K562 (cell line): ENCODE measurements at regions not wholly inside any gene's neighbourhood (a gene's known extent, or its start where the extent isn't known, plus 50 kb on each side); places are given as distances from the start of the nearest gene placed in this dataset.

Source experiments
- CEBPZ ChIP-seq: fragments of 150-350 bp; IDR thresholded peaks from 2 replicates; pipeline ENCODE4 v1.6.1; 2014; ENCODE audit warnings: low read depth, mild to moderate bottlenecking, low read length, borderline replicate concordance
- CTCF ChIP-seq, 3 experiments: IDR thresholded peaks in 2 of 3; conservative IDR thresholded peaks in 1 of 3; 2 replicates each; pipeline ENCODE4 v1.5.1; 2011 to 2012; ENCODE audit warnings: low read length in 3 of 3, mild to moderate bottlenecking in 3 of 3, control low read depth in 2 of 3, improper control_type of control experiment in 1 of 3, inconsistent platforms in 1 of 3, low read depth in 1 of 3, mixed read lengths in 1 of 3, moderate library complexity in 1 of 3; ENCODE audit not compliant: insufficient read depth in 2 of 3
- GATAD2B ChIP-seq: fragments of 450-650 bp; IDR thresholded peaks from 2 replicates; pipeline ENCODE4 v1.6.1; 2017; ENCODE audit warnings: mild to moderate bottlenecking, borderline replicate concordance
- GTF2B ChIP-seq: IDR thresholded peaks from 2 replicates; pipeline ENCODE4 v1.6.1; 2011; ENCODE audit not compliant: insufficient read length; ENCODE audit errors: extremely low read depth
- HINFP ChIP-seq: fragments of 450-650 bp; conservative IDR thresholded peaks from 2 replicates; pipeline ENCODE4 v1.6.1; 2016; ENCODE audit warnings: missing genetic modification characterization, low read depth, mild to moderate bottlenecking, control low read depth, missing compliant biosample characterization
- HOXB6 ChIP-seq: fragments of 250-450 bp; sonication (Bioruptor Pico); IDR thresholded peaks from 2 replicates; pipeline ENCODE4 v1.5.1; 2022; ENCODE audit warnings: mild to moderate bottlenecking, borderline replicate concordance
- JUND ChIP-seq, 2 experiments: IDR thresholded peaks; 2 replicates in 1 of 2; 3 replicates in 1 of 2; pipeline ENCODE4 v1.6.1; 2011; ENCODE audit warnings: borderline replicate concordance in 2 of 2, low read depth in 2 of 2, low read length in 2 of 2, improper control_type of control experiment in 1 of 2, missing biosample characterization in 1 of 2, missing genetic modification characterization in 1 of 2, missing genetic modification reagents in 1 of 2
- POLR2AphosphoS5 ChIP-seq: IDR thresholded peaks from 2 replicates; pipeline ENCODE4 v1.6.1; 2011; ENCODE audit warnings: mild to moderate bottlenecking, low read depth, low read length, moderate library complexity; ENCODE audit not compliant: control insufficient read depth, insufficient read depth
- PYGO2 ChIP-seq: fragments of 450-650 bp; IDR thresholded peaks from 2 replicates; pipeline ENCODE4 v1.6.1; 2016; ENCODE audit warnings: mild to moderate bottlenecking, missing genetic modification characterization, moderate library complexity, missing compliant biosample characterization
- RAD21 ChIP-seq, 2 experiments: fragments of 250-450 bp in 1 of 2; fragments of 450-650 bp in 1 of 2; sonication (Bioruptor Pico) in 1 of 2; formaldehyde crosslinking in 1 of 2; IDR thresholded peaks in 1 of 2; conservative IDR thresholded peaks in 1 of 2; 2 replicates each; pipeline versions ENCODE4 v1.4.0 to v1.8.0; 2020 to 2022; ENCODE audit warnings: mild to moderate bottlenecking in 2 of 2, moderate library complexity in 1 of 2
- RBM14 ChIP-seq: fragments of 200-400 bp; formaldehyde crosslinking; IDR thresholded peaks from 2 replicates; pipeline ENCODE4 v1.6.1; 2018; ENCODE audit warnings: low read depth, mild to moderate bottlenecking, low read length, moderate library complexity, borderline replicate concordance; ENCODE audit not compliant: insufficient read depth
- SMARCC2 ChIP-seq: fragments of 450-650 bp; IDR thresholded peaks from 2 replicates; pipeline ENCODE4 v1.6.1; 2017; ENCODE audit warnings: antibody characterized with exemption, moderate library complexity, mild to moderate bottlenecking, low read depth
- TFAM ChIP-seq: fragments of 250-450 bp; sonication (Bioruptor Pico); conservative IDR thresholded peaks from 2 replicates; pipeline ENCODE4 v1.5.0; 2021; ENCODE audit warnings: mild to moderate bottlenecking, moderate library complexity
- ZC3H4 ChIP-seq: sonication (generic); formaldehyde crosslinking; IDR thresholded peaks from 2 replicates; pipeline ENCODE4 v1.9.0; 2021; ENCODE audit warnings: missing genetic modification reagents, borderline replicate concordance

- TF ChIP-seq GTF2B, result no peak
- no peak for TF ChIP-seq ZC3H4 (CRISPR knock-in tag)
- TF ChIP-seq CEBPZ, result no peak
- no peak for TF ChIP-seq HINFP (tag)
- no peak for TF ChIP-seq RBM14
- TF ChIP-seq GATAD2B, result no peak
- no peak for TF ChIP-seq CTCF (IDR thresholded peaks at IDR 0.05 in 2 of 3, conservative IDR thresholded peaks at IDR 0.05 in 1 of 3; ENCODE audit: insufficient read depth in 2 of 3, low read depth in 1 of 3, low read length in 3 of 3)
- no peak for TF ChIP-seq POLR2AphosphoS5
- no peak for TF ChIP-seq PYGO2 (tag)
- TF ChIP-seq SMARCC2, result no peak
- TF ChIP-seq JUND (IDR thresholded peaks at IDR 0.05; ENCODE audit: borderline replicate concordance, low read depth, low read length), result no peak
- no peak for TF ChIP-seq JUND (tag; IDR thresholded peaks at IDR 0.05; ENCODE audit: borderline replicate concordance, low read depth, low read length)
- no peak for TF ChIP-seq RAD21 (CRISPR knock-in tag; conservative IDR thresholded peaks at IDR 0.05 in 1 of 2, IDR thresholded peaks at IDR 0.05 in 1 of 2)
- TF ChIP-seq TFAM, result no peak
- TF ChIP-seq HOXB6, result no peak
These were observed 195.7 kb upstream of the WSCD1 start for GRCh38 chr17:5874486-5874885.
